Lower lobe of right lung (tissue), 2 donors: ENCODE measurements at regions not wholly inside any gene's neighbourhood (a gene's known extent, or its start where the extent isn't known, plus 50 kb on each side); places are given as distances from the start of the nearest gene placed in this dataset.
"Not testable (repeated sequence)": the region's sequence is repeated elsewhere in the genome, so short reads cannot be mapped to it uniquely, and the experiment has no call there.

Experiments
- ATAC-seq, 2 donors: fragments of 200-7000 bp; cut with Tn5 transposase; one replicate each; pipeline ENCODE4 v1.9.1; 2020 to 2022; ENCODE audit warnings: mild to moderate bottlenecking in 2 of 2, moderate library complexity in 2 of 2
- DNase-seq: peaks from one replicate; pipeline ENCODE4 v3.0.0-alpha.2; 2020
- H3K27ac ChIP-seq: fragments of 200-600 bp; one replicate; pipeline ENCODE4 v1.8.0; 2022
- H3K27me3 ChIP-seq: fragments of 200-600 bp; one replicate; pipeline ENCODE4 v1.8.0; 2022; ENCODE audit warnings: low read depth
- H3K36me3 ChIP-seq: fragments of 200-600 bp; one replicate; pipeline ENCODE4 v1.8.0; 2022; ENCODE audit warnings: mild to moderate bottlenecking
- H3K4me1 ChIP-seq: fragments of 200-600 bp; one replicate; pipeline ENCODE4 v1.8.0; 2022
- H3K4me3 ChIP-seq: fragments of 200-600 bp; one replicate; pipeline ENCODE4 v1.8.0; 2022; ENCODE audit warnings: mild to moderate bottlenecking
- H3K9me3 ChIP-seq: fragments of 200-600 bp; one replicate; pipeline ENCODE4 v1.8.0; 2022
- intact Hi-C: fragments of 100-400 bp; cut with DNase I; formaldehyde crosslinking; loops from one replicate; pipeline ENCODE4 v1.11.0; 2022
- TF ChIP-seq, protein P1 (sequence below): fragments of 200-600 bp; IDR thresholded peaks from one replicate; pipeline ENCODE4 v1.8.0; 2022; ENCODE audit warnings: antibody characterized with exemption, mild to moderate bottlenecking
- donor health status: DM: no; HTN: yes; CAD: no; lungs with severe emphysema.

DNA sequence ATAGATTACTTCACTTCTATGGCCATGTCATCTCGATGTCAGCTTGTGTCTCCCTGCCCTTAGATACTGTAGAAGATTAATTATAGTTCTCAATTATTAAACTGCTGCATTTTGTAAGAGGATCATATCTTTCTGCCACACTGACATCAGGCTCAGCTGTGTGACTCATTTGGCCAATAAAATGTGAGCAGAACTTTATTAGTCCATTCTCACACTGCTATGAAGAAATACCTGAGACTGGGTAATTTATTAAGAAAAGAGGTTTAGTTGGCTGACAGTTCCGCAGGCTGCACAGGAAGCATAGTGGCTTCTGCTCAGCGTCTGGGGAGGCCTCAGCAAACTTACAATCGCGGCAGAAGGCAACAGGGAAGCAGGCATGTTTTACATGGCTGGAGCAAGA is 290.4 kb downstream of the RAD51AP2 start:
- DNase-seq: no peak
- no peak overlapping the region for H3K27ac ChIP-seq
- ATAC-seq: no peak
- no peaks in the 10 kb centered on the region for H3K36me3 ChIP-seq
- H3K9me3 ChIP-seq: no peaks in the 10 kb centered on the region
- H3K4me1 ChIP-seq: no peaks in the 10 kb centered on the region
- intact Hi-C loops: no loop called here
- TF ChIP-seq, protein P1, sequence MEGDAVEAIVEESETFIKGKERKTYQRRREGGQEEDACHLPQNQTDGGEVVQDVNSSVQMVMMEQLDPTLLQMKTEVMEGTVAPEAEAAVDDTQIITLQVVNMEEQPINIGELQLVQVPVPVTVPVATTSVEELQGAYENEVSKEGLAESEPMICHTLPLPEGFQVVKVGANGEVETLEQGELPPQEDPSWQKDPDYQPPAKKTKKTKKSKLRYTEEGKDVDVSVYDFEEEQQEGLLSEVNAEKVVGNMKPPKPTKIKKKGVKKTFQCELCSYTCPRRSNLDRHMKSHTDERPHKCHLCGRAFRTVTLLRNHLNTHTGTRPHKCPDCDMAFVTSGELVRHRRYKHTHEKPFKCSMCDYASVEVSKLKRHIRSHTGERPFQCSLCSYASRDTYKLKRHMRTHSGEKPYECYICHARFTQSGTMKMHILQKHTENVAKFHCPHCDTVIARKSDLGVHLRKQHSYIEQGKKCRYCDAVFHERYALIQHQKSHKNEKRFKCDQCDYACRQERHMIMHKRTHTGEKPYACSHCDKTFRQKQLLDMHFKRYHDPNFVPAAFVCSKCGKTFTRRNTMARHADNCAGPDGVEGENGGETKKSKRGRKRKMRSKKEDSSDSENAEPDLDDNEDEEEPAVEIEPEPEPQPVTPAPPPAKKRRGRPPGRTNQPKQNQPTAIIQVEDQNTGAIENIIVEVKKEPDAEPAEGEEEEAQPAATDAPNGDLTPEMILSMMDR: no peak
- H3K4me3 ChIP-seq: no peak overlapping the region
- no peaks in the 10 kb centered on the region for H3K27me3 ChIP-seq

- no peak for DNase-seq
- H3K9me3 ChIP-seq: no peaks in the 10 kb centered on the region
- H3K4me1 ChIP-seq: no peaks in the 10 kb centered on the region
These were observed 291.2 kb downstream of the RAD51AP2 start for GRCh38 chr2:17226941-17227490.

GRCh38 chr2:17223211-17223610 is 295.0 kb downstream of the RAD51AP2 start:
- no peak overlapping the region for H3K27ac ChIP-seq
- ATAC-seq (no peak), DNase-seq (no peak)
- no peaks in the 10 kb centered on the region for H3K27me3 ChIP-seq
- intact Hi-C loops: no loop called here
- H3K9me3 ChIP-seq: no peaks in the 10 kb centered on the region
- no peak overlapping the region for H3K4me3 ChIP-seq
- H3K36me3 ChIP-seq: no peaks in the 10 kb centered on the region
- H3K4me1 ChIP-seq: no peaks in the 10 kb centered on the region
- TF ChIP-seq, protein P1: no peak

More at GRCh38 chr2:17226941-17227490, 291.2 kb downstream of the RAD51AP2 start:
- intact Hi-C loops: no loop called here
- H3K27ac ChIP-seq: no peak overlapping the region
- TF ChIP-seq, protein P1: no peak
- H3K27me3 ChIP-seq: no peaks in the 10 kb centered on the region
- no peak overlapping the region for H3K4me3 ChIP-seq
- ATAC-seq: no peak
- H3K36me3 ChIP-seq: no peaks in the 10 kb centered on the region

GRCh38 chr2:17208511-17208910 is 309.7 kb downstream of the RAD51AP2 start:
- intact Hi-C loops: no loop called here
- Histone ChIP-seq H3K4me3 (no peak overlapping the region), H3K27me3 (no peaks in the 10 kb centered on the region), H3K27ac (no peak overlapping the region), H3K4me1 (no peaks in the 10 kb centered on the region), H3K36me3 (no peaks in the 10 kb centered on the region), H3K9me3 (no peaks in the 10 kb centered on the region)
- ATAC-seq (no peak), DNase-seq (no peak)
- TF ChIP-seq, protein P1: no peak

DNA sequence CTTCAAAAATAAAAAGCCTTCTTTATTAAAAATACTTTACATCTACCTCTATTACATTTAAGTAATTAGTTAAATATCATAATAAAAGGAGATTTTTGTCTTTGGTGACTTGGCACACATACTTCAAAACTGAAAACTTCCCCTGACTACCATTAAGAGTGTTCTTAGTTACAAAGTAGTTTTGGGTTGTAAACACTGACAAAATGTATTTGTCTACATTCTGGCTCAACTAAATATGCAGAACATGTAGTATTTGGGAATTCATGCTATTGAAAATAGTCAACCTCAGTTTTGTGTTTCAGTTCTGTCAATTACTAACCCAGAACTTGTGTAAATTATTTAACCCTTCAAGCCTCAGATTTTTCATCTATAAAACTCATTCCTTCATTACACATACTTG is 311.5 kb downstream of the RAD51AP2 start:
- ATAC-seq (no peak), DNase-seq (no peak)
- intact Hi-C loops: no loop called here
- no peaks in the 10 kb centered on the region for H3K36me3 ChIP-seq
- H3K4me3 ChIP-seq: no peak overlapping the region
- no peaks in the 10 kb centered on the region for H3K27me3 ChIP-seq
- H3K27ac ChIP-seq: no peak overlapping the region
- no peaks in the 10 kb centered on the region for H3K9me3 ChIP-seq
- no peaks in the 10 kb centered on the region for H3K4me1 ChIP-seq
- TF ChIP-seq, protein P1: no peak

DNA sequence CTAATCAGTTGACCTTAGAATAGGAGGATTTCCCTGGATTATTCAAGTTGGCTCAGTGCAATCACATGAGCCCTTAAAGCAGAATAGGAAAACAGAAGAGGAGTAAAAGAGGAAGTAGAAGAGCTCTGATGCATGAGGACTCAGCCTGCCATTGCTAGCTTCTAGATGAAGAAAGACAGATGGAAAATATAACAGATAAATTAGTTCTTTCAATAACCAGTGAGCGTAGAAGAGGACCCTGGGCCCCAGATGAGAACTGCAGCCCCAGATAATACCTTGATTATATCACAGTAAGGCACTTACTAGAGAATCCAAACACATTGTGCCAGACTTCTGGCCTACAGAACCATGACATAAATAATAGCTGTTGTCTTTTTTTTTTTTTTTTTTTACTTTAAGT is 314.0 kb downstream of the RAD51AP2 start:
- H3K9me3 ChIP-seq, DNase-seq, ATAC-seq, H3K27ac ChIP-seq, H3K4me3 ChIP-seq, H3K36me3 ChIP-seq, intact Hi-C loops, H3K4me1 ChIP-seq, H3K27me3 ChIP-seq: not testable (repeated sequence)

- H3K36me3 ChIP-seq, intact Hi-C loops, H3K27me3 ChIP-seq, H3K4me1 ChIP-seq, H3K27ac ChIP-seq, H3K4me3 ChIP-seq, H3K9me3 ChIP-seq, DNase-seq: not testable (repeated sequence)
- peak; percentile 33 to 46 for ATAC-seq
These were observed 315.6 kb downstream of the RAD51AP2 start for GRCh38 chr2:17202628-17203027.
